Keratinocyte (primary cell): ENCODE measurements at regions not wholly inside any gene's neighbourhood (a gene's known extent, or its start where the extent isn't known, plus 50 kb on each side); places are given as distances from the start of the nearest gene placed in this dataset.

Source experiments
- EZH2 ChIP-seq: IDR thresholded peaks from one replicate; pipeline ENCODE4 v1.6.1; 2012; ENCODE audit warnings: inconsistent platforms, mild to moderate bottlenecking, low read length, moderate library complexity
- TF ChIP-seq, protein P1 (sequence below), 3 experiments: IDR thresholded peaks in 1 of 3; conservative IDR thresholded peaks in 1 of 3; optimal IDR thresholded peaks in 1 of 3; 2 replicates in 2 of 3; 3 replicates in 1 of 3; pipeline versions ENCODE3 to v1.5.1; 2011; ENCODE audit warnings: low read length in 3 of 3, mild to moderate bottlenecking in 3 of 3, moderate library complexity in 2 of 3, control low read depth in 1 of 3, inconsistent platforms in 1 of 3; ENCODE audit not compliant: insufficient read depth in 2 of 3; ENCODE audit errors: extremely low read depth in 1 of 3

DNA sequence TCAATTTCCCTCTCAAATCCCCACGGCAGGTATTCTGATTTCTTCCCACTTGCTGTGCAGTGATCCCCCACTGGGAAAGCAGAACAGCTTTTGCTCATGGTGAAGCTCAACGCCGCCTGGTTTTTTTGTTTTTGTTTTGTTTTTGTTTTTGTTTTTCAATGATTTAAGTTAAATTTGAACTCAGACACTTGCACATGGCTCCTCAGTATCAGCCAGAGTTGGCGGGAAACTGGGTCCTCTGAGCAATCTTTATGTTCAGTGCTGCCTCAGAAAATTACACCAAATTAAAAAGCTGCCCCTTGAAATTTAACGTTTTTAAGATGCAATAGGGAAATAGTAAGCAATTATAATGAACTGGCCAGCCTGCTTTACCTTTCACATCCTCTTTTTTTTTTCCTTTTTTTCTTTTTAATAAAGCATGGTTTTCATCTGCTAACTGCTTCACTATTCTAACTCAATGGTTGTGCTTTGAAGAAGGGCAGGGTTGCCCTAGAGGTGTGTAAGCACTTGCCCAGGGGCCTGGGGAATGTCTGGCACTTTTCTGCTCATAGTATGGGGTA lies 277.0 kb upstream of the HNRNPA3 start:
- TF ChIP-seq, protein P1, sequence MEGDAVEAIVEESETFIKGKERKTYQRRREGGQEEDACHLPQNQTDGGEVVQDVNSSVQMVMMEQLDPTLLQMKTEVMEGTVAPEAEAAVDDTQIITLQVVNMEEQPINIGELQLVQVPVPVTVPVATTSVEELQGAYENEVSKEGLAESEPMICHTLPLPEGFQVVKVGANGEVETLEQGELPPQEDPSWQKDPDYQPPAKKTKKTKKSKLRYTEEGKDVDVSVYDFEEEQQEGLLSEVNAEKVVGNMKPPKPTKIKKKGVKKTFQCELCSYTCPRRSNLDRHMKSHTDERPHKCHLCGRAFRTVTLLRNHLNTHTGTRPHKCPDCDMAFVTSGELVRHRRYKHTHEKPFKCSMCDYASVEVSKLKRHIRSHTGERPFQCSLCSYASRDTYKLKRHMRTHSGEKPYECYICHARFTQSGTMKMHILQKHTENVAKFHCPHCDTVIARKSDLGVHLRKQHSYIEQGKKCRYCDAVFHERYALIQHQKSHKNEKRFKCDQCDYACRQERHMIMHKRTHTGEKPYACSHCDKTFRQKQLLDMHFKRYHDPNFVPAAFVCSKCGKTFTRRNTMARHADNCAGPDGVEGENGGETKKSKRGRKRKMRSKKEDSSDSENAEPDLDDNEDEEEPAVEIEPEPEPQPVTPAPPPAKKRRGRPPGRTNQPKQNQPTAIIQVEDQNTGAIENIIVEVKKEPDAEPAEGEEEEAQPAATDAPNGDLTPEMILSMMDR (optimal IDR thresholded peaks at IDR 0.05 in 1 of 3, IDR thresholded peaks at IDR 0.05 in 1 of 3, conservative IDR thresholded peaks at IDR 0.05 in 1 of 3; ENCODE audit: extremely low read depth in 1 of 3, insufficient read depth in 2 of 3, low read length in 3 of 3): no peak
- TF ChIP-seq EZH2: no peak
